ENCODE measurements at regions not wholly inside any gene's neighbourhood (a gene's known extent, or its start where the extent isn't known, plus 50 kb on each side); places are given as distances from the start of the nearest gene placed in this dataset.

DNA sequence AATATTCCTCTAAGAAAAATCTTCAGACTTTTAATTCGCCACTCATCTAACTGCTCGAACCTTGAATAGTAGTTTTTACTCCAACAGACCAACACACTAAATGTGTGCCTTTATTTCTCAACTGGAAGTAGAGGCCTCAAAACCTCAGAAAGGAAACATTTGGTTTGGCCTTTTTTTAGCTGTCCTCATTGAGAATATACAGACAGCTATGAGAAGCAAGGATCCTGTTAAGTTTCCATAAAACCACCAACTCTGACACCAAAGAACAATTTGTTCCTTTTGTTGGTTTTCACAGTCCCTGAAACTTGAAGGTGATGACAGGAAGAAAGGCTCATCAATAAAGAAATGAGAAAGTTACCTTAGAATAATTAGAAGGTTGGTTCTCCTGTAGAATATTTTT lies 199.2 kb upstream of the MEOX2 start:
- no peak for DNase-seq (ENCODE audit: low spot score in 2 of 2)
- no peak for FAIRE-seq

DNA sequence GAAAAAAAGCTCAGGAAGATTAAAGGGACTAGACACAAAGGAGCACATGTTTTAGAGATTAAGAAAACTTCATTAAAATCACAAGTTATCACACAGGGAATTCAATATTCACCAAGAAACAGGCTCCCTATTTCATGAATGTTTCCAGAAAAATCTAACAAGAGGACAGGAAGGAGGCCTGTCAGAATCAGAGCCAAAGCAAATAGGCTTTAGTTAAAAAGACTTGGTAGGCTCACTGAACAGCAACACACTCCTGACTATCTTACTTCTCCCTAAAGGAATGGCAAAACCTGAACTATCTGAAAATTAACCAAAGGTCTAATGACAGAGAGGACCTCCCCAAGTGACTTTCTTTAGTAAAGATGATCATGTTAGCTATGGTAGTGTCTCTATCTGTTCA lies 188.3 kb upstream of the MEOX2 start:
- no peak for FAIRE-seq
- no peak for DNase-seq (ENCODE audit: low spot score in 2 of 2)

DNA sequence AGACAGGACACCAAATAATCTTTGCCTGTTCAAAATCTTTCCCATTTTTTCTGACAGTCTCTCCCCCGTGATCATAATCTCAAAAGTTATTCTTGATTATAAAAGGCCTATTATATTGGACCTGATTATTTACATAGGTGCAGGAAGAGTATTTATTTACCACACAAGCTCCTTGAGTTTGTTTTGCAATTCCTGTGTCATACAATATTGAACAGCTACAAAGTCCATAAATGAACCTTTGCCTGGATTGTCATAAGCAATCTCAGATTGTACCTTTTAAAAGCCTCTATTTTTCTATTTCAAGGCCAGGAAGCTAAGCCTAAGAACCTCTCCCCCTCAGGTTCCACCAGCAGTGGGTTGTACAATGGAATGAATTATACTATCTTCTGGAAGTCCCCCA lies 183.9 kb upstream of the MEOX2 start:
- FAIRE-seq (no peak), DNase-seq (ENCODE audit: low spot score in 2 of 2) (no peak)

- no peak for DNase-seq (ENCODE audit: low spot score in 2 of 2)
- no peak for FAIRE-seq
These were observed 181.0 kb upstream of the MEOX2 start for GRCh38 chr7:15867441-15867840.

- DNase-seq (ENCODE audit: low spot score in 2 of 2) (no peak), FAIRE-seq (no peak)
These were observed 180.3 kb upstream of the MEOX2 start for GRCh38 chr7:15866753-15867152.

- DNase-seq (ENCODE audit: low spot score in 2 of 2) (no peak), FAIRE-seq (no peak)
These were observed 178.1 kb upstream of the MEOX2 start for GRCh38 chr7:15864626-15864991.

DNA sequence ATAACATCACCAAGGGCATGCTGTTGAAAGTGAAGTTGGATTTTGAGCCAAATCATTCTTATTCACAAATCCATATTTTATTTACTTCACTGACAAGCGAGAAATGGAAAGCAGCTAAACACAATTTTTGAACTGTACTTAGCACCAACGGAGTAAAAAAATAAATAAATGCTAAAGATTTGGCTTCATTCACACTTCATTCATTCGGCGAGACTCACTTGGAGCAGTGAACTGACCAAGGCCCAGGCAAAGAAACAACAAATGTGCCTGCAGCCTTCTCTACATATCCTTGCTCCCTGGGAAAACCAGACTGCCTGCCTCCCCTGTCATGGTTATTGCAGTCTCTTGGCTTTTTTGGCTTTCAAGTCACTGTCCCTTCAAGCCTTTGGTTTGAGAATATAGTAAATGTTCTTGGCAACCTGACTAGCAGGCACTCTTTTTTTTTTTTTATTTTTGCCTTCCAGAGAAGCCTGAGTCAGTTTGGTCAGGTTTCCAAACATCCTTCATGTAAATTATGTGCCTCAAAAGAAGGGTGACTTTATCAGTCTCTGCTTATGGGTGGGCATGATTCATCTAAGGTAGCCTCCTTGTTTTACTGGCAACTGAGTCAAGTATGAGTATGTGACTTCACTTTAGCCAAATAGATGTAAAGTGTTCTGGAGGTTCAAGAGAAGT lies 177.6 kb upstream of the MEOX2 start:
- DNase-seq (ENCODE audit: low spot score in 2 of 2): no peak
- FAIRE-seq: no peak

DNA sequence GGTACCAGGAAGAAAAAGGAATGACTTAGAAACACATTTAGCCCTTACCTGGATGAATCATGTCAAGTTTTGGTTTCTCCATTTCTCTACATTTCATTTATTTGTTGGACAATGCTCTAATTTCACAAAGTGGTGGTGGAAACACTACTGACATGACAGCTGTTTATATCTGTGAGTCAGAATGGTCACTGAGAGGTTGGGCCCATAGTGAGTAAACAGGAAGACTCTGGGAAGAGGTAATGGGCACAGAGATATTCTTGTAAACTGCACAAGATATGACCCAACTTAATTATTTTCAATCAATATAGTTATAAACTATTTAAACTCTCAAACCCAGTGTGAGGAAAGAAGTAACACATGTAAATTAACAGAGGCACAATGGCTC lies 176.3 kb upstream of the MEOX2 start:
- no peak for DNase-seq (ENCODE audit: low spot score in 2 of 2)
- no peak for FAIRE-seq

GRCh38 chr7:15862016-15862780 lies 175.7 kb upstream of the MEOX2 start:
- FAIRE-seq (no peak), DNase-seq (ENCODE audit: low spot score in 2 of 2) (no peak)

- DNase-seq (ENCODE audit: low spot score in 2 of 2): no peak
- no peak for FAIRE-seq
These were observed 173.9 kb upstream of the MEOX2 start for GRCh38 chr7:15860264-15860949.

DNA sequence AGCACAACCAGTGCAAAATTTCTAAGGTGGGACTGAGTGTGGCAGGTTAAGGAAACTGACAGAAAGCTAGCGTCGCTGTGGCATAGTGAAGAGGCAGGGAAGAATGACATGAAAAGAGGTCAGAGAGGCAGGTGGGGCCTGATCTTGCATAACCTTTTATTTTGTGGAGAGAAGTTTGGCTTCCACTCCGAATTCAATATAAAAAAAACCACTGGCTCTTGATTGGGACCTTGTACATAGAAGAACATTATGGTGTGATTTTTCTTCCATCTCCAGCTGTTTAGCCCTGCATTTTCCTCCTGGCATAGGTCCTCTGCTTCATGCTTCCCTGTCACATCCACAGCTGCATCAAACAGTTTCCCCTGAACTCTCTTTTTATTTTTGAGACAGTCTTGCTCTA lies 170.5 kb upstream of the MEOX2 start:
- no peak for FAIRE-seq
- no peak for DNase-seq (ENCODE audit: low spot score in 2 of 2)

DNA sequence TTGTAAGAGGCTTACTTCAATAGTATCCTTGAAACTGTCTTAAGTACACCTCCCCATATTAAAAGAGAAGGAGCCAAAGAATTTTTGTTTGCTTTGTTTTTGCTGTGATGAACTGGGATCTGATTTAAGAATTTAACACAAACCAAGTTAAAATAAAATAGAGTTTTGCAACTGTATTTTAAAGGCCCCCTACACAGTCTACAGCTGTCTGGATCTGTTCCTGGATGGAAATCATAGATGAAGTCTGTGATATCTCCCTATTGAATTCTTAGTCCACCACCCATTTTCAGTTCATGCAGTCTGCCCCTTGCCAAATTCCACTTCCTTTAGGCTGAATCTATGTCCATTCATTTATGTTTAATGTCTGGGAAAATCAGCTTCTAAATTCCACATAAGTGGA lies 169.8 kb upstream of the MEOX2 start:
- no peak for FAIRE-seq
- no peak for DNase-seq (ENCODE audit: low spot score in 2 of 2)

DNA sequence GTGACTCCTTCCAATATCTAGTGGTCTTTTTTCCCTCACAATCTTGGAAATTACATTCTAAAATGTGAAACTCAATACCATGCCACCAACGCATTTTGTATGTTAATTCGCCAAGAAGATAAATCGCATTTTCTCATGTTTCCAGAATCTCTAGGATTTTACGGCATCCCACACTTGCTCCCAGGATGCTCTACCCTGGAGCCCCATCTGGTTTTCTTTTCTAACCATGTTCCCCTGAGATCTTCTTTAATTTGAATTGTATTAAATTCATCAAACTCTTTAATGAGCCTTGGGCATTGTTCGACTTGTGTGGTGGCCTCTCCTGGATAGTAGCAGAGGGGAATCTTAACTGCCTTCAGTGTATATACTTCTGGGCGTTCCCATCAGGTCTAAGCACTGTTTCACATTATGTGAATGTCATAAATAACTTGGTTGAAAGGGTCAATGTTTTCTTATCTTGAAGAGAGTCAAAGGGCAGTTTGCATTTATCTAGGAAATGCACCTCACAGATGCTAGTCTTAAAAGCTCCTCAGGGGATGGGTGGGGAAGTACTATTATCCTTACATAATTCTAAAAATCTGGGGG lies 169.1 kb upstream of the MEOX2 start:
- no peak for DNase-seq (ENCODE audit: low spot score in 2 of 2)
- no peak for FAIRE-seq

DNA sequence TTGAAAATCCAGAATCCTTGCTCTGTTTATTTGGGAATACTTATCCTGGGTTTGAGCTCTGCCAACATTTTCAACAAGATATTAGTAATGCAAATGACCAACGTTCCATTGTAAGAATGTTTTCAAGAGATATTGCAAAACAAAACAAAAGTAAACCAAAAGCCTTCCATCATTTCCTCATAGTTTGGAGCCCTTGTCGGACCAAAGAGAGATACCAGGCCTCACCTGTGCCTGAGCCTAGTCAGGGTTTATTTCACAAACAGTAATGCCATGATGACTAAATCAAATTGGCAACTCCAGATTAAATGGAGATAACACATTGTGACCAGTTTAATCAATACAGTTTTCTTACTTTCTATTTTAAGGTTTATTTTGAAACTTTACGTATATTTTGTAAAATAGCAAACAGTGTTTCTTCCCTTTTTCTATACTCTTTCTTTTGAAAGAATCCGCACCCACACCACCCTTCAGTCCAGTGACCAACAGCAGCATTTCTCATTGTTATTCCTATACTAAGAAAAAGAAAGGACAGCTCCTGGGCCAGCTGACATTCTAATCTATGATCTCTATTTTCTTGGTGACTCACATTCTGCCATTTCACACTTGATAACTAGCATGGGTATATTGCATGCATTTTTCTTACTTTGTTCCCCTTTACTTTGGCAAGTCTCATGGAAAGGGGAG lies 168.5 kb upstream of the MEOX2 start:
- DNase-seq (ENCODE audit: low spot score in 2 of 2): no peak
- no peak for FAIRE-seq

GRCh38 chr7:15853832-15854470 lies 167.5 kb upstream of the MEOX2 start:
- DNase-seq (ENCODE audit: low spot score in 2 of 2) (no peak), FAIRE-seq (no peak)

DNA sequence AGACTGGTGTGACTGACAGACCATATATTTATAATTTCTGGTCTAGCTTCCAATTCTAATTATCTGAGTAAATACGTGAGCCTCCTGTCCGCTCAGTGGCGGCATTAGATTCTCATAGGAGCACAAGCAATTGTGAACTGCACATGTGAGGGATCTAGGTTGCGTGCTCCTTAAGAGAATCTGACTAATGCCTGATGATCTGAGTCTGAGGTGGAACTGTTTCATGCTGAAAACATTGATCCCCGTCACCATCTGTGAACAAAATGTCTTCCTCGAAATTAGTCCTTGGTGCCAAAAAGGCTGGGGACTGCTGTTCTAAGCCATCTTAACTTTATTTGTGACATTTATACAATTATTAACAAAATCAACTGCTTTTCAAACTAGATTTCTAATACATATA lies 164.7 kb upstream of the MEOX2 start:
- FAIRE-seq (no peak), DNase-seq (ENCODE audit: low spot score in 2 of 2) (no peak)

DNA sequence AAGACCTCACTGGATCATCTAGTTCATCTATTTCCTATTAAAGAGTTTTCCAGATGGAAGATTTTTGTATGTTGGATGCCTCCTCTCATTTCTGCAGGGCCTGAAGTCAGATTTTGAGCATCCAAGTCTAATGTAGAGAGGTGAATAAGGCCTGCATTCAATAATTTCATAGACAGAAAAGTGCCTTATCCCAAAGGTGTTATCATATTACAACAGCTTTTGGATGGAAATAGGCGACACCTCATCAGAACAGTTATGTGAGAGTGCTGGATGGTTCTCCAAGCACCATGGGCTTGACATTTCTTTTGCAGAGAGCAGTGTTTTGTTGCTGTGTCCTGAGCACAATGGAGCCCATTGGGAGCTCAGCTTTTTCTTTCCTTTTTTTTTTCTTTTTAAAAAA lies 162.4 kb upstream of the MEOX2 start:
- FAIRE-seq: no peak

DNA sequence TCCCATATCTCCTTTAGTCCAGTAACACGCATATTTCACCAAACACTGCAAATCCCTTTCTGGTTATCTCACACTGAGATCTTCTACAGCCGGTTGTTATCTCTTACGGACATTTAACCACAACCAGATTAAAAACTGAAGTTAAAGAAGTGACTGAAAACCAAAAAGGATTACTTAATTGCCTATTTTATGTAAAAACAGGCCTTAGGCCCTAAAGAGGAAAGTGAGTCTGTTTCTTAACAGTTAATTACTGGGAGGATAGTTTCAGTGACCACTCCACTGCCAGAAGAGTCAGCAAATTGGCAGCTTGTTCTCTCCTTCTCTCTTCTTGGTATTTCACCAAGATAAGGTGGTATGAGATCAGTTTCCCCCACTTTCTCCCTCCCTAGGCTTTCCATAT lies 161.9 kb upstream of the MEOX2 start:
- DNase-seq (ENCODE audit: low spot score in 2 of 2) (no peak), FAIRE-seq (no peak)

More for the DNA sequence above, 162.4 kb upstream of the MEOX2 start:
- no peak for DNase-seq (ENCODE audit: low spot score in 2 of 2)

DNA sequence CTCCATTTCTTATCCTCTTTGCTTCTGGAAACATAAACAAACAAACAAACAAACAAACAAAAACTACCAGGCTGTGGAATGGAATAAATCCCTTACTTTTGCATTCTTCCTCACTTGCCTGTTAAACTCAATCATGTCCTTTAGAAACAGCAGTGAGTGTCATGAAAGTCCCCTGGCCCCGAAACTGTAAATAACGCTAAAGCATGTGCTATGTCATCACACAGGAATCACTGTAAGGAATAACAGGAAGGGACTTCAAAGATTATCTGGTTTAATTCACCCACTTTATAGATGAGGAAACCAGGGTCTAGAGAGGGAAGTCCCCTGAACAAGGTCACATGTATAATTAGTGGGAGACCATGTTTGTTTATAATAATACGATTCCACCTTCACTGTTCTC lies 159.4 kb upstream of the MEOX2 start:
- FAIRE-seq (no peak), DNase-seq (ENCODE audit: low spot score in 2 of 2) (no peak)

DNA sequence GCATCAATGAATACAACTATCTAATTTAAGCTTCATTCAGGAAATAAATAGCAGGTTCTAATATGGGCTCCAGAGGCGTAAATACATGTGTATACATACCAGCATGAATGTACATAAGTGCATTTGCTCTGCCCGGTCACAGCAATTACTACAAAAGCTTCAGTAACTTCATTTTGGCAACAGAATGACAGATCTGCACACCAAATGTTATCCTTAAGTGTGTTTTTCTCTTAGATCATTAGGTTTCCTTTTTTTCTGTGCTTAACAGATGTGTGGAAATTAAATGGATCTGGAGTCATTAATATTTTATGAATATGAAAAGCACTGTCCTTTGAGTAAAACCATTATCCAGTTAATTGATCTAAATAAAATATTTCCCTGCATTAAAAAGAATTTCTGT lies 159.0 kb upstream of the MEOX2 start:
- DNase-seq (ENCODE audit: low spot score in 2 of 2) (no peak), FAIRE-seq (no peak)

Measured in frontal cortex (tissue), 3 donors.